ENCODE measurements at regions not wholly inside any gene's neighbourhood (a gene's known extent, or its start where the extent isn't known, plus 50 kb on each side); places are given as distances from the start of the nearest gene placed in this dataset.

DNA sequence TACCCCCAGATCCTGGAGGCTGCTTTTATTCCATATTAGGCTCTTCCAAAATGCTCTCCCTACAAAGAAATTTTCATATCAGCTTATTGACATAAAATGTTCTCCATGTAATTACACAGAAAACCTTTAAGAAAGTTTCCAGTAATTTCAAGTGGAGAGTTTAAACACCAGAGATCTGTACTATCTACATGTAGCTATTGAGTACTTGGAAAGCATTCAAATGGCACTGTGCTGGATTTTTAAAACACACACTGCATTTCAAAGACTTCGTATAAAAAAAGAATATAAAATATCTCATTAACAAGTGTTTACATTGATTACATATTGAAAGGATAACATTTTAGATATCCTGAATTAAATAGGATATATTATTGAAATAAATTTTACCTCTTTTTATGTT lies 182.4 kb upstream of the ZNF521 start:
- H2AFZ ChIP-seq (ENCODE audit: insufficient read depth, low read depth, low read length, poor library complexity, severe bottlenecking), result no peak overlapping the region
- H3K27me3 Mint-ChIP-seq, result peaks cover 6% of the 10 kb centered on the region
- H3K9me3 ChIP-seq (ENCODE audit: control extremely low read depth in 1 of 3, control insufficient read depth in 2 of 3, insufficient read depth in 1 of 3, low read length in 2 of 3), result peaks cover 0 to 9% (median 1%) of the 10 kb centered on the region in 3 donors
- no peak overlapping the region for H3K4me3 ChIP-seq (ENCODE audit: control extremely low read depth in 1 of 5, extremely low read depth in 1 of 5, insufficient read depth in 1 of 5, low read depth in 2 of 5, low read length in 4 of 5)
- no CpG with 5 or more reads among the region's 1 CpG for WGBS (ENCODE audit: insufficient coverage)
- no peaks in the 10 kb centered on the region for H3K4me1 ChIP-seq (ENCODE audit: control insufficient read depth in 2 of 2, insufficient read depth in 2 of 2, low read length in 2 of 2)
- H3K4me2 ChIP-seq (replicated peaks; ENCODE audit: low read depth, low read length, poor library complexity, severe bottlenecking), result no peak overlapping the region
- H3K9me3 Mint-ChIP-seq (ENCODE audit: insufficient read depth), result peaks cover 9% of the 10 kb centered on the region
- no peak overlapping the region for H3K9ac ChIP-seq (ENCODE audit: low read length)
- ChIA-PET CTCF (no interaction called here), POLR2A (no interaction called here)
- H3K27me3 ChIP-seq (replicated peaks in 1 of 4; ENCODE audit: control extremely low read depth in 1 of 4, control insufficient read depth in 3 of 4, insufficient read depth in 4 of 4, low read length in 3 of 4), result no peaks in the 10 kb centered on the region
- no peak for DNase-seq
- no peaks in the 10 kb centered on the region for H3K4me1 Mint-ChIP-seq
- no peak overlapping the region for H3K4me3 Mint-ChIP-seq
- no peak overlapping the region for H3K27ac ChIP-seq (ENCODE audit: low read length in 2 of 2)
- no peak for TF ChIP-seq EZH2 (IDR thresholded peaks at IDR 0.05; ENCODE audit: borderline replicate concordance, insufficient read depth, low read depth, low read length, poor library complexity, severe bottlenecking)
- TF ChIP-seq, protein P1, sequence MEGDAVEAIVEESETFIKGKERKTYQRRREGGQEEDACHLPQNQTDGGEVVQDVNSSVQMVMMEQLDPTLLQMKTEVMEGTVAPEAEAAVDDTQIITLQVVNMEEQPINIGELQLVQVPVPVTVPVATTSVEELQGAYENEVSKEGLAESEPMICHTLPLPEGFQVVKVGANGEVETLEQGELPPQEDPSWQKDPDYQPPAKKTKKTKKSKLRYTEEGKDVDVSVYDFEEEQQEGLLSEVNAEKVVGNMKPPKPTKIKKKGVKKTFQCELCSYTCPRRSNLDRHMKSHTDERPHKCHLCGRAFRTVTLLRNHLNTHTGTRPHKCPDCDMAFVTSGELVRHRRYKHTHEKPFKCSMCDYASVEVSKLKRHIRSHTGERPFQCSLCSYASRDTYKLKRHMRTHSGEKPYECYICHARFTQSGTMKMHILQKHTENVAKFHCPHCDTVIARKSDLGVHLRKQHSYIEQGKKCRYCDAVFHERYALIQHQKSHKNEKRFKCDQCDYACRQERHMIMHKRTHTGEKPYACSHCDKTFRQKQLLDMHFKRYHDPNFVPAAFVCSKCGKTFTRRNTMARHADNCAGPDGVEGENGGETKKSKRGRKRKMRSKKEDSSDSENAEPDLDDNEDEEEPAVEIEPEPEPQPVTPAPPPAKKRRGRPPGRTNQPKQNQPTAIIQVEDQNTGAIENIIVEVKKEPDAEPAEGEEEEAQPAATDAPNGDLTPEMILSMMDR (IDR thresholded peaks at IDR 0.05), result no peak
- no peak for ATAC-seq (ENCODE audit: low read depth)
- no peaks in the 10 kb centered on the region for H3K36me3 ChIP-seq (replicated peaks in 1 of 2; ENCODE audit: control extremely low read depth in 1 of 2, control insufficient read depth in 1 of 2, extremely low read depth in 1 of 2, insufficient read depth in 2 of 2, low read length in 1 of 2)
- no peaks in the 10 kb centered on the region for H3K79me2 ChIP-seq (ENCODE audit: control insufficient read depth, insufficient read depth, low read length)
- no peak overlapping the region for H3K27ac Mint-ChIP-seq
- intact Hi-C loops (cut with micrococcal nuclease), result no loop called here
- H4K20me1 ChIP-seq (ENCODE audit: control insufficient read depth, insufficient read depth, low read length, poor library complexity, severe bottlenecking), result no peaks in the 10 kb centered on the region

DNA sequence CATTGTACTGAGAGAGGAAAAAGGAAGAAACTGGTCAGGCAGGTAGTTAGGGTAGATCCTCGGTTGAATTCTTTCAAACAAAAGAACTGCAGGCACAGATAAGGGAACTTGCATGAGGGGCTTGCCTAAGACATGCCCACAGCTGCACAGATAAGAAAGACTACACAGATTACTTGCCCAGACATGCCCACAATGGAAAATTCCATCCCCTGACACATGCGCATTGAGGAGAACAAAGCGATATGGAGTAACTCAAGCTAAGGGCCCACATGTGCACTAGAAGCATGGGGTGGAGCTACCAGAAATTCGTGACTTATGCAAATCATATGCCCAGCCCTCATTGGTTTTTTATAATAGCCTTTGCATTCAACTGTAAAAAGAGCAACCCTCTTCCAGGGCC lies 181.3 kb upstream of the ZNF521 start:
- H3K4me2 ChIP-seq (replicated peaks; ENCODE audit: low read depth, low read length, poor library complexity, severe bottlenecking), result no peak overlapping the region
- intact Hi-C loops (cut with micrococcal nuclease), result no loop called here
- CTCF ChIA-PET, result no interaction called here
- no peaks in the 10 kb centered on the region for H3K36me3 ChIP-seq (replicated peaks in 1 of 2; ENCODE audit: control extremely low read depth in 1 of 2, control insufficient read depth in 1 of 2, extremely low read depth in 1 of 2, insufficient read depth in 2 of 2, low read length in 1 of 2)
- no peak overlapping the region for H2AFZ ChIP-seq (ENCODE audit: insufficient read depth, low read depth, low read length, poor library complexity, severe bottlenecking)
- WGBS (ENCODE audit: insufficient coverage), result 38% methylated on average over 4 of the region's 4 CpGs
- peaks cover 0 to 3% (median 0%) of the 10 kb centered on the region in 4 experiments for H3K27me3 ChIP-seq (replicated peaks in 1 of 4; ENCODE audit: control extremely low read depth in 1 of 4, control insufficient read depth in 3 of 4, insufficient read depth in 4 of 4, low read length in 3 of 4)
- H3K4me1 ChIP-seq (ENCODE audit: control insufficient read depth in 2 of 2, insufficient read depth in 2 of 2, low read length in 2 of 2), result no peaks in the 10 kb centered on the region
- TF ChIP-seq, protein P1 (IDR thresholded peaks at IDR 0.05), result no peak
- TF ChIP-seq EZH2 (IDR thresholded peaks at IDR 0.05; ENCODE audit: borderline replicate concordance, insufficient read depth, low read depth, low read length, poor library complexity, severe bottlenecking), result no peak
- H4K20me1 ChIP-seq (ENCODE audit: control insufficient read depth, insufficient read depth, low read length, poor library complexity, severe bottlenecking), result no peaks in the 10 kb centered on the region
- no peak for DNase-seq
- no peak overlapping the region for H3K27ac ChIP-seq (ENCODE audit: low read length in 2 of 2)
- no peak overlapping the region for H3K4me3 Mint-ChIP-seq
- POLR2A ChIA-PET, result no interaction called here
- ATAC-seq (ENCODE audit: low read depth), result no peak
- no peak overlapping the region for H3K9ac ChIP-seq (ENCODE audit: low read length)
- peaks cover 9% of the 10 kb centered on the region for H3K9me3 Mint-ChIP-seq (ENCODE audit: insufficient read depth)
- H3K27ac Mint-ChIP-seq, result no peak overlapping the region
- H3K9me3 ChIP-seq (ENCODE audit: control extremely low read depth in 1 of 3, control insufficient read depth in 2 of 3, insufficient read depth in 1 of 3, low read length in 2 of 3), result peaks cover 0 to 9% (median 1%) of the 10 kb centered on the region in 3 donors
- H3K79me2 ChIP-seq (ENCODE audit: control insufficient read depth, insufficient read depth, low read length), result no peaks in the 10 kb centered on the region
- H3K4me1 Mint-ChIP-seq, result no peaks in the 10 kb centered on the region
- peaks cover 17% of the 10 kb centered on the region for H3K27me3 Mint-ChIP-seq
- H3K4me3 ChIP-seq (ENCODE audit: control extremely low read depth in 1 of 5, extremely low read depth in 1 of 5, insufficient read depth in 1 of 5, low read depth in 2 of 5, low read length in 4 of 5), result no peak overlapping the region

All from B cell (primary cell).